Aorta (tissue), 5 donors: ENCODE measurements at regions not wholly inside any gene's neighbourhood (a gene's known extent, or its start where the extent isn't known, plus 50 kb on each side); places are given as distances from the start of the nearest gene placed in this dataset.
A peak's percentile ranks its signal among the peaks of the same experiment; 100 is the strongest.

ENCODE experiments used
- ATAC-seq: fragments of 200-7000 bp; cut with Tn5 transposase; one replicate; pipeline ENCODE4 v1.9.1; 2022; ENCODE audit warnings: moderate library complexity; ENCODE audit not compliant: low FRiP score
- DNase-seq, 2 donors: peaks; one replicate each; pipeline ENCODE4 v3.0.0-alpha.2; 2020
- H3K27ac ChIP-seq, 2 donors: one replicate each; pipeline ENCODE4 v1.5.1; 2013; ENCODE audit warnings: low read length in 2 of 2, mild to moderate bottlenecking in 2 of 2, moderate library complexity in 2 of 2, control low read depth in 1 of 2, inconsistent platforms in 1 of 2, low read depth in 1 of 2
- H3K27me3 ChIP-seq, 2 donors: one replicate each; pipeline ENCODE4 v1.6.1; 2013; ENCODE audit warnings: control low read depth in 1 of 2, low read length in 1 of 2, mild to moderate bottlenecking in 1 of 2, moderate library complexity in 1 of 2; ENCODE audit not compliant: insufficient read depth in 2 of 2, control insufficient read depth in 1 of 2
- H3K36me3 ChIP-seq, 2 donors: one replicate each; pipeline ENCODE4 v1.6.1; 2013; ENCODE audit warnings: control low read depth in 1 of 2, low read length in 1 of 2, mild to moderate bottlenecking in 1 of 2; ENCODE audit not compliant: insufficient read depth in 2 of 2, control insufficient read depth in 1 of 2
- H3K4me1 ChIP-seq, 2 donors: one replicate each; pipeline ENCODE4 v1.6.1; 2013; ENCODE audit warnings: low read length in 2 of 2, control low read depth in 1 of 2, mild to moderate bottlenecking in 1 of 2, moderate library complexity in 1 of 2; ENCODE audit not compliant: insufficient read depth in 2 of 2, control insufficient read depth in 1 of 2
- H3K4me3 ChIP-seq, 2 donors: one replicate each; pipeline ENCODE4 v1.5.1; 2013; ENCODE audit warnings: low read length in 2 of 2, control low read depth in 1 of 2, mild to moderate bottlenecking in 1 of 2
- H3K9me3 ChIP-seq: one replicate; pipeline ENCODE4 v1.6.1; 2013; ENCODE audit warnings: mild to moderate bottlenecking, low read length; ENCODE audit not compliant: control insufficient read depth
- WGBS, 2 donors: extraction: QIAGEN DNeasy Blood & Tissue Kit; methylation state at CpG; one replicate each; pipeline ENCODE4 v1.1.7; 2013; 5-methylcytosine and 5-hydroxymethylcytosine counted together
- intact Hi-C, 2 donors: fragments of 100-400 bp; cut with DNase I; formaldehyde crosslinking; loops; one replicate each; pipeline versions ENCODE4 v1.14.2 to v1.15.0; 2022
- donor health status: healthy with polysubstance abuse.
- donor health status: Bipolar disorder and iron deficiency.
- donor health status: DM: no; HTN: no; CAD: no.
- donor health status: DM: no; HTN: no; CAD: no.
- donor health status: DM: yes; HTN: yes; CAD: no.

GRCh38 chr1:2859219-2859880 lies 57.9 kb upstream of the TTC34 start:
- ATAC-seq: no peak
- Histone ChIP-seq H3K9me3 (no peaks in the 10 kb centered on the region), H3K36me3 (no peaks in the 10 kb centered on the region), H3K4me3 (no peak overlapping the region), H3K27ac (no peak overlapping the region), H3K4me1 (no peaks in the 10 kb centered on the region), H3K27me3 (no peaks in the 10 kb centered on the region)
- intact Hi-C loops: no loop called here
- 87 to 89% methylated on average over 5 of the region's 5 CpGs for WGBS, 2 donors
- no peak for DNase-seq

DNA sequence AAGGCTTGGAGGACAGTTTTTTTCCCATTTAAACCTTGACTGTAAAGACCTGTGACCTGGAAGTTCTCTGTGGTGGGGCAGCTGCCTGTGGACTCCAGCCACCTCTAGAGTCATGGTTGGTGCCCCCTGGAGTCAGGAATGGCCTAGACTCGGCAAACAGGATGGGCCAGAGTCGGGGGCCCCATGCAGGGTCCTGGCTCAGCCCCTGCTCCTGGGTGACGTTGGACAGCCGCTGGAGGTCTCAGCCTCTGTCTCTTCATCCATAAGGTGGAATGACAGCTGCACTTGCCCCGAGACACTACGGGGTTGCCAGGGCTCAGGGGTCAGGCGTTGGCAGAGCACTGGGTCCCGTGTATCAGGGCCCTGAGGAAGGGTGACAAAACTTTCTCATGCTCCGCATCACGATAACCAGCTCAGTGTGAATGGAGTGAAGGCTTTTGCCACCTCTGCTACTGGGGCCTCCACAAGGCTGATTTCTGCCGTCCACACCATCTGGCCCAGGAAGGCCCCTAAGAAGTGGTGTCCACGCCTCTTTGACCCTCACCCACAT lies 58.5 kb upstream of the TTC34 start:
- Histone ChIP-seq H3K27ac (no peak overlapping the region), H3K4me1 (no peaks in the 10 kb centered on the region), H3K9me3 (no peaks in the 10 kb centered on the region), H3K36me3 (no peaks in the 10 kb centered on the region), H3K27me3 (no peaks in the 10 kb centered on the region), H3K4me3 (no peak overlapping the region)
- ATAC-seq (no peak), DNase-seq (peak; percentile 30 to 32)
- intact Hi-C loops: no loop called here
- 84% methylated on average over 12 of the region's 12 CpGs for WGBS, 2 donors

- no peaks in the 10 kb centered on the region for H3K36me3 ChIP-seq
- ATAC-seq (no peak), DNase-seq (peak; percentile 42 to 57)
- H3K27me3 ChIP-seq: no peaks in the 10 kb centered on the region
- H3K4me3 ChIP-seq: no peak overlapping the region
- no peak overlapping the region for H3K27ac ChIP-seq
- 94 to 95% methylated on average over 28 to 30 of the region's 30 CpGs for WGBS, 2 donors
- intact Hi-C loops: no loop called here
- H3K4me1 ChIP-seq: no peaks in the 10 kb centered on the region
- H3K9me3 ChIP-seq: no peaks in the 10 kb centered on the region
Observed at GRCh38 chr1:2860476-2861142, 59.1 kb upstream of the TTC34 start.

DNA sequence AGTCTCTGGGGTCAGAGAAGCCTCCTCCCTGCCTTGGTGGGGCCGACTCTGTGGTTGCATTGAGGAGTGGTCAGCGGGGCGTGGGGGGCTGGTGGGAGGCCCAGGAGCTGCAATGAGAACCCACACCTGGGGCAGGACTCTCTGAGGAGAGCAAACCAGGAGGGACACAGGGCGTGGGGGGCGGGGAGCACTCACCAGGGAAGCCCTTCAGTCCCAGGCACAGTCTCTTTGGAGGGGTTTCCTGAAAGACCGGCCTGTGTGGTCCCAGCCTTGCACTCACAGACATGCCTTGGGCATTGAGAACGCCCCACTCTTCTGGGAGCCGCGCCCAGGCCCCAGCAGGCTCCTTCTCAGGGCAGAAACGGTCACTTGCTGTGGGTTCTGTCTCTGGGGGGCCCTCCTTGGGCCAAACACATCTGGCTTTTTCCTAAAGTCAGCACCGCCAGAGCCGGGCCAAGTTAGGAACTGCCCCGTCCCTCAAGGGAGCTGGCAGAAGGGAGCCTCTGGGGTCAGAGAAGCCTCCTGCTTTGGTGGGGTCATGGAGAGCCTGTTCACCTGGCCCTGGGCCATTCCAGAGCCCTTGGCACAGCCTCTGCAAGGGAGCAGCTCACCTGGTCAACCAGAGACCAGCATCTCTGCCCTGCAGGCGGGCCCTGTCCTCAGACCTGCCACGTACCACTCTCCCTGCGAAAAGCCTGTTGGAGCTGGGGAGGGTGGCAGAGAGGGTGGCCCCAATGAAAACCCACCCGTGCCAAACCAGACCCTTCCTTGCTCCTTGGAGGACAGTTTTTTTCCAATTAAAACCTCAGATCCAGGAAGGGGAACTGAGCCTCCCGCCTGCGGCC lies 59.9 kb upstream of the TTC34 start:
- Histone ChIP-seq H3K4me3 (no peak overlapping the region), H3K27me3 (no peaks in the 10 kb centered on the region), H3K9me3 (no peaks in the 10 kb centered on the region), H3K4me1 (no peaks in the 10 kb centered on the region), H3K27ac (no peak overlapping the region), H3K36me3 (no peaks in the 10 kb centered on the region)
- DNase-seq (peak; percentile 29 to 65), ATAC-seq (no peak)
- intact Hi-C loops: no loop called here
- whole genome bisulfite sequencing, 2 donors: 85 to 88% methylated on average over 19 of the region's 19 CpGs

- no peak overlapping the region for H3K27ac ChIP-seq
- 73% methylated on average over 35 of the region's 35 CpGs for WGBS, 2 donors
- H3K4me3 ChIP-seq: no peak overlapping the region
- no peaks in the 10 kb centered on the region for H3K36me3 ChIP-seq
- H3K27me3 ChIP-seq: no peaks in the 10 kb centered on the region
- H3K9me3 ChIP-seq: no peaks in the 10 kb centered on the region
- no peak for ATAC-seq
- peak; percentile 27 to 58 for DNase-seq
- intact Hi-C loops: no loop called here
- no peaks in the 10 kb centered on the region for H3K4me1 ChIP-seq
Observed at GRCh38 chr1:2861988-2862813, 60.7 kb upstream of the TTC34 start.

- DNase-seq (peak; percentile 44 to 51), ATAC-seq (no peak)
- no peaks in the 10 kb centered on the region for H3K9me3 ChIP-seq
- no peak overlapping the region for H3K27ac ChIP-seq
- H3K4me3 ChIP-seq: no peak overlapping the region
- no peaks in the 10 kb centered on the region for H3K4me1 ChIP-seq
- 87 to 88% methylated on average over 21 to 22 of the region's 22 CpGs for WGBS, 2 donors
- no peaks in the 10 kb centered on the region for H3K27me3 ChIP-seq
- no peaks in the 10 kb centered on the region for H3K36me3 ChIP-seq
- intact Hi-C loops: no loop called here
Observed at GRCh38 chr1:2862814-2863647, 61.5 kb upstream of the TTC34 start.

- Histone ChIP-seq H3K9me3 (no peaks in the 10 kb centered on the region), H3K27me3 (no peaks in the 10 kb centered on the region), H3K4me1 (no peaks in the 10 kb centered on the region), H3K4me3 (no peak overlapping the region), H3K27ac (no peak overlapping the region), H3K36me3 (no peaks in the 10 kb centered on the region)
- intact Hi-C loops: no loop called here
- ATAC-seq (no peak), DNase-seq (peak; percentile 42 to 57)
- WGBS, 2 donors: 44 to 46% methylated on average over 12 of the region's 12 CpGs
Observed at GRCh38 chr1:2863648-2863963, 62.1 kb upstream of the TTC34 start.
